HG02840 (cell line): ENCODE measurements at regions not wholly inside any gene's neighbourhood (a gene's known extent, or its start where the extent isn't known, plus 50 kb on each side); places are given as distances from the start of the nearest gene placed in this dataset.
A peak's percentile ranks its signal among the peaks of the same experiment; 100 is the strongest.

Experiments used
- ATAC-seq: cut with Tn5 transposase; IDR thresholded peaks from one replicate; pipeline ENCODE4 v1.9.1; 2021; ENCODE audit warnings: mild to moderate bottlenecking, moderate library complexity, moderate number of reproducible peaks; ENCODE audit not compliant: unreplicated experiment, low FRiP score

DNA sequence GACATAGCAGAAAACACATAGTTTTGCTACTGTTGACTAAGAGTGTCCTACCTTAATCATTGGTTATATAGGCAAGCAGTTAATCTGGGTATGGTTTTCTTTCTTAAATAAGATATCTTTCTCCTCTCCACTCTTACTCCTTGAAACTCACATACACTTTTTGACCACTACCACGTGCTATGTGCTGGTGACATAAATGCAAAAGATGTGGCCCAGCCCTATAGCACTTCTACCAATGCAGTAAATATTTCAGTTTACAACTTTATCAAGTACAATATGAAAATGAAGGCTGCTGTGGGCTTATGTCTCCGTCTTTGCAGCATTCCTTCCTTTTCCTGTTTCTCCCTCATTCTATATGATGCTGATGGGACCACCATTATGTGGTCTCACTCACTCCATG is 410.2 kb upstream of the CFAP20DC start:
- no peak for ATAC-seq

DNA sequence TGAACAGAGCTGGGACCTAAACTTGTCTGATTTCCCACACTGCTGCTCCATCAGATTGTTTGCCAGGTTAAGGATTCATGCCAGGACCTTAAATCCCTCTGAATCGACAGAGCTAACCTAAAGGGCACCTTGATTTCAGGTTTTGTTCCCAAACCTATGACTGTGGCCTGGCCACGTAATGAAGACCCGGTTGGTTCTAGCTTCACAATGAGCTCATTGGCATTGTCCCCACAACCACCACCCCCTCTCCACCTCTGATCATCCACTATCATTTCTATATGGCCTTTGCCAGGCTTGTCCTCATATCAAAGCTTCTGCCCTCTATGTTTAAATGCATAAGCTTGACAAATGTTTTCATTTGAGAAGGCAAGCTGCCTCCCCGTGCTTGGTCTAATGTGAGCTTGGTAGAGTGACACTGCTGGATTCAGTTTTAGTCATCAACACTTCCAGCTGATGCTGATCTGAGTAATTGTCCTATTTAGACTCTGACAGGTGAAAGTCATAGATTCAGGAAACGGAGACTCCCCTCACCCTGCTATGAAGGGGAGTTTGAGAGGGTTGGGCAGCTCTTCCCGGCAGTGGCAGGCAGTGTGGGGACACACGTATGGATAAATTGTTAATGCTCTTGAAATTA is 407.1 kb upstream of the CFAP20DC start:
- peak; percentile 97 for ATAC-seq

DNA sequence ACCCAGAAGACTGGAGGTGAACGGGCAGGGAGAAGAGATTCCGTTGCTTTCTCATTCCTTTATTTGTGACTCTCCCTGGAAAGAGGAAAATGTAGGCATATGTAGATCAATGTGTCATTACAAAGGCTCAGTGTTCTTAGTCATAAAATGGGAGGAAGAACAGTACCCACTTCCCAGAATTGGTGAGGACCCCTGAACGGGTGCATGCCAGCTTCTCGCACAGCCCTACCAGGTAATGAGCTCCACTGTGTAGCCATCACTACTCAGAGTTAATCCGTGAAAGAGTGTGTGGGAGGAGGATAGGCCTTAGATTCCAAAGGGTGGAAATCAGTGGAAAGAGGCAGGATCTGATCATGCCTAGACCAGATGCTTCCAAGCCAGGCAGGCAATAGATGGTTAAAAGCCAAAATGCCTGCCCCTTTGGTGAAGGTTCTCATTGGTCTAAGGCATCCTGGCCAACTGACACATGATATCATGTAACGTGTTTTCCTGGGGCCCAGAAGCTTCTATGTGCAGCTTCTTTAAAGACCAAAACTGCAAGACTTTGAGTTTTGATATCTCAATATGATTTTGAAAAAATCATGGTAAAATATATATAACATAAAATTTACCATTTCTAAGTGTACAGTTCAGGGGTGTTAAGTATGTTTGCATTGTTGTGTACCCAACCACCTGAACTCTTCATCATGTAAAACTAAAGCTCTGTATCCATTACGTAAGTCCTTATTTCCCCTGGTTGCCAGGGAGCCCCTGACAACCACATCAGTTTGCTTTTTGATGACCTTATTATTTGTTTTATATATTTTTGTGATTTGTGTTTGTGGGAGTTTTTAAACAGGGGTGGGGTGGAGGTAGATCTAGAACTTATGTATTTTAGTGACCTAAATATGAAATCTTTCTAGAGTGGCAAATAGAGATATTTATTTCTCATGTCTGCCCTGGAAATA is 402.2 kb upstream of the CFAP20DC start:
- no peak for ATAC-seq

GRCh38 chr3:59450946-59451763 is 401.3 kb upstream of the CFAP20DC start:
- peak; percentile 95 for ATAC-seq

DNA sequence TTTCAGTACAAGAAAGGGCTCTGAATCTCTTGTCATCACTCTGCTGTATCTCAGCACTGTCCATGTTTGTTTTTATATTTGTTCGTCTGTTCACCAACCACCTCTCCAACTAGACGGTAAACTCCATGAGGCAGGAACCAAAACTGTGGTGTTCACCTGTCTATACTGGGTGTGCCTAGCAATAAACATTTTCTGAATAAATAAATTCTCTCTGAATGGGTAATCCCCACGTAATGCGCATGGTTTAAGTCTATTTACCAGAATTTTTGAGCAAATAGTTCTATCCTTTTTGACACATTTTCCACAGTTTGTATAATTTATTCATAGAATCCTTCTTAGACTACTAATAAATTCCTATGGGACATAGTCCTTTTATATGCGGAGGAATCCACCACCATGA is 400.6 kb upstream of the CFAP20DC start:
- no peak for ATAC-seq

- ATAC-seq, result no peak
Measured at GRCh38 chr3:59446775-59447465, 397.1 kb upstream of the CFAP20DC start.

DNA sequence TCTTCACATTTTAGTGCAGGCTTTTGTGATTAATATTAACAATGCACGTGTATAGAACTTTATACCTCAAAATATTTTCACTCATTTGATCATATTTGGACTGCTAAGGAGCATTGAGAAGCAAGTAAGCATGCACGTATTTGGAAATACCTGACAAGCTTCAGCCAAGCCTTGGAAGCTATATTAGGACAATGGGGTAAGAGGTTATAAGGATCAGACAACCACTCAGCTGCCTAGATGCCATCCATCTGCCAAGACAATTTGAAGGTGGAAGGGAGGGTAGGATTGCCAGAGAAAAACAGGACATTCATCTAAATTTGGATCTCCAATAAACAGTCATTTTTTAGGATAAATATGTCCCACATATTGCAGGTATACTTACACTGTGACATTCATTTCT is 394.9 kb upstream of the CFAP20DC start:
- ATAC-seq, result no peak

- ATAC-seq, result no peak
Measured at GRCh38 chr3:59444294-59444671, 394.5 kb upstream of the CFAP20DC start.

- ATAC-seq, result no peak
Measured at GRCh38 chr3:59443618-59444293, 393.9 kb upstream of the CFAP20DC start.

DNA sequence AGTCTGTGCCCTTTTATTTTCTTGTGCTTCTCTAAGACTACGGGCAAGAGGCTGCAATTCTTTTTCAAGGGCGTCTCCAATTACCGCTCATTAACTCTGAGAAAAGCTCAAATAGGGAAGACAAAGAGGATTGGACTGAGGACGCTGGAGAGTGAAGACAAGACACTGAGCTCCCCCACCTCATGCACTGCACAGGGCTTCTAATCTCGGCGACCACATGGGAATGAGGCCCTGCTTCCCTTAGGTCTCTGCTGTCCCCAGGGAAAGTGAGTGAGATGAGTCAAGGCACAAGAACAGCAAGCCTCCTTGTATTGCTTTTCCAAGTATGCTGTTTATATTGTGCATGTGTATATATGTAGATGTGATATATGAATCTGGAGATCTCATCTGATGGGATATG is 392.2 kb upstream of the CFAP20DC start:
- no peak for ATAC-seq

DNA sequence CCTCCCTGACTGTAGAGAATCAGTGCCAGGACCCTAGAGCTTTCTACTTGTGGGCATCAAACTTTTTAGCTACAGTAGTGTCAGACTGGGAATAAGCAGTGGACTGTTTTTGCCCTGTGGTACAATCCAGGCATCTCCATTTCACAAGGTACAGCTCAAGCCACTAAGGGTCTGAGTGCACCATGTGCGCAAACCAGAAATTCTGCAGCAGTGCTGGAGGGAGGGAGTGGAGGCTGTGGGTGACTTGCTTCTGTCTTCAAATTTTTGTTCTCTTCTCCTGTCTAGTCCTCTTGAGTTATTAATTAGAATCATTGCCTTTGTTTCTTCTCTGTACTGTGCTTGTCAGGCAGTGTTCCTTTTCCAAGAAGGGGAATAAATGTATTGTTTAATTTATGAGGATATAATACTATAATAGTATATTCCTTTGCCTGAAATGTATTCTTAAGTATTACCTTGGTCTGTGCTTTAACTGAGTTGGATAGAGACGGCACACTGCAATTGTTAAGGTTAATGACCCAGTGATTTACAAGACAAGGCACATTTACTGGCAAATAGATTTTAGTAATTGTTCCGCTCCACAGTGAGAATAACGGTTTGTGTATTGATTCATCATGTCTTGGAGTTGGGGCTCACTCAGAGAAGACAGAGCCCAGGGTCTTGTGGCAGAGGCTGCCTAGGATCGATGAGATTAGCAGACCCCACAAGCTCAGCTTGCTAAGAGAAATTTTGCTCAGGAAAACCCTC is 390.6 kb upstream of the CFAP20DC start:
- ATAC-seq, result no peak

DNA sequence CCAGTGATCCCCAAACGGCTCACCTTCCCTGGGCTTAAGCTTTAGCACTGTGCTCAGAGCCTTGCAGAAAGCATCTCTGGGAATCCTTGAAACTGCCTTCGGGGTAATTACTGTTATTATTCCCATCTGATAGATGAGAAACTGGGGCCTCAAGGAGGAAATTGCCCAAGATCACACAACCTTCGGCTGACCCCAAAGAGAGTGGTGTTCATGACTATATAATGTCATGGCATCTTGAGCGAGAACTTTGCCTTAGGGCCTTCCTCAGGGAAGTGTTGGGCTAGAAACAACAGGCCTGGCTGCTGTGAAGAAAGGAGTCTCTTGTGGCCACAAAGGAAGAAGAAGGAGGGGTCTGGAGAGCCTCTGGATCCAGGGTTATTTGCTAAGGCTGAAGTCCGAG is 388.7 kb upstream of the CFAP20DC start:
- no peak for ATAC-seq

DNA sequence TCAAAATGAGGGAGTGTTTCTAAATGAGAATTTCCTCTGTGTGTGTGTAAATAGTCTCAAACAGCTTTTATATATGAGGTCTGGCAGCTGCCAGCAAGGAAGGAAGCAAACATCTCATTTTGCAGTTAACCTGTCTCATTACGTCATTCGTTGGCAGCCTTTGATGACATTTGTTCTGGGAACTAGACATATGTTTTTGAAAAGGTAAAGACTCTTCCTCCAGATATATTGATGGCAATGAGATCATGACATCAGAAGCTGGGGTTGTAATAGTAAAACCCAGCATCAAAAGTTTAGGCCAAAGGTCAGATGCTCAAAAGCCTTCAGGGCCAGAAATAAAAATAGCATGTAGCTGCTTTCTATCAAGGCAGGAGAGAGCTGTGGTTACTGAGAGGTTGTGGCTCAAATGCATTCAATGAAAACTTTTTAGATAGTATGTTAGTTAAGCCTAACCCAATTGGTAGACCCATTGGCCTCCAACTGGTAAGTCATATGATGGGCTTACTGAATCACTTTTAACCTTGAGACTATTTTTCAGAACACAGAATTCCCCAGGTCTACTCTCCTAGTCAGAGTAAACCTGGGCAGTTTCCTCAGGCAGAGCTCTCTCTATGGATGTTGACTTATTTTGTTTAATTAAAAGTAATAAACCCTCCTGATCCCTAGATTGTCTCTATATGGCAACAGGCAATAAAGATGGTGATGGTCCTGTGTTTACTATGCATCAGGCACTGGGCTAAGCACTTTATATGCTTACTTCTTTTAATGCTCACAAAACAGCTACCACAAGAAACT is 386.5 kb upstream of the CFAP20DC start:
- ATAC-seq, result no peak

DNA sequence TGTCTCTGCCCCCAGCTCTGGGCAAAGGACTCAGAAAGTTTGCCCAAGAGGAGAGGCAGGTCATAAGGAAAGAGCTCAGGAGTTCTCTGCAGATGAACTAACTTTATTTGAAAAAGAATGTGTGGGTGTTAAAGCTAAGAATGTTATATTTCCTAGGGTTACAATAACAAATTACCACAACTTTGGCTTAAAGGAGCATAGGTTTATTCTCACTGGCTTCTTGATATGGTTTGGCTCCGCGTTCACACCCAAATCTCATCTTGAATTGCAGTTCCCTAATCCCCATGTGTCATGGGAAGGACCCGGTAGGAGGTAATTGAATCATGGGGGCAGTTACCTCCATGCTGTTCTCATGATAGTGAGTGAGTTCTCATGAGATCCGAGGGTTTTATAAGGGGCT is 383.7 kb upstream of the CFAP20DC start:
- ATAC-seq, result no peak

DNA sequence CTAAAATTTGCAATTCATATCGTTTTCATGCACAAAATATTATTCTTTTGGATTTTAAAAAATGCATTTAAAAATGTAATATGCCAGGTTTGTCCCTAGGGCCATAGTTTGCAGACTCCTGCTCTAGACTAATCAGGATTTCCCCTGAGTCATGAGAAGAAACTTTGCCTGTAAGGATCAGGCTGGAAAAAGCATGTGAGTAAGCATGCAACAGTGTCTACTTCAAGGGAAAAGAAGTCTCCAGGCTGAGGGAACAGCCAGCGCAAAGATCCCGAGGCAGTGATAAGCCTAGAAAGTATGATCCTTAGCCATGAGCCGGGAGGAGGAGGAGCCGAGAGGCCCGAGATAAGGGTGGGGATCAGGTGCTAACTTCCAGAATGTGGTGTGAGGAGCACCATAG is 382.8 kb upstream of the CFAP20DC start:
- ATAC-seq, result no peak

GRCh38 chr3:59430341-59430740 is 380.5 kb upstream of the CFAP20DC start:
- ATAC-seq, result no peak

DNA sequence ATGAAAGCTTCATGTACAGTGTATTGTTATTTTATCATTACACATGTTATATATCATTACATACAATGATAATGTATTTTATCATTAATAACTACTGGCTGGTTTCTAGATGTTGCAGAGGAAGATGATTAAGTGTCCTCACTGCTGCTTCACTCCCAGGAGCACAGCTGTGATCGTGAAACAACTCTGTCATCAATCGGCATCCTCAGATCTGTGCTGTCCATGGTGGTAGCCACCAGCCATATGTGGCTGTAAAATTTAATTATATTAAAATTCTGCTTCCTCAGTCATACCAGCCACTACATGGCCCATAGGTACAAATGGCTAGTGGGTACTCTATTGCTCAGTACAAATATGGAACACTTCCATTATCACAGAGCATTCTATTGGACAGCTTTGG is 379.4 kb upstream of the CFAP20DC start:
- no peak for ATAC-seq

DNA sequence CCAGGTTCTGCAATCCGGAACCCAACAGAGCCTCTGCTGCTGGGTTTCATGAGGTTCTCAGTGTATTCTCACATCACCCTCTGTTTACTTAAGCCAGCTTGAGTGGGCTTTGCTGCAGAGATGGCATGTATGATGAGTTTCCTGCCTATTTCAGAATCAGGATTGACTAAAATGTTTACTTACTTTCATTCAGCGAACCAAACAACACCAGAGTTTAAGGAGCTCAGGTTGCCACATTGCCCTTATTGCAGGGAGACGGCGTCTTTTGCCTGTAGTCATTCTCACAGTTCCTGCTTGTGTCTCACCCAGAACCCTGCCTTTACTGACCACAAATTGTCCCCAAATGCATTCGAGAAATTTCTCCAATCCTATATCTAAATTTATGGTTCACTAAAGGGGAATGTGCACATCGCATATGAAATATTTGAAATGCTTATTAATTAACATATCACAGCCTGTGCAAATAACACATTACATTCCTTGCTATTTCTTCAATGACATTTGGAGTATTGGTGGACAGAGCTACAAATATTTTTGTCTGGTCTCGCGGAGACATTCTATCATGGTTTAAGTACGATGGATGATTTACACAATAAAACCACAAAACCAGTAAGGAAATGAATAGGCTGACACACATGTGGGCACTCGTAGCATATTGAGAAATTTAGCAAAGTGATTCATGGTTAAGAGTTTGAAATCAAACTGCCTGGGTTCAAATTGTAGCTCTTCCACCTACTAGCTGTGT is 377.2 kb upstream of the CFAP20DC start:
- ATAC-seq, result no peak
